ENCODE measurements at regions not wholly inside any gene's neighbourhood (a gene's known extent, or its start where the extent isn't known, plus 50 kb on each side); places are given as distances from the start of the nearest gene placed in this dataset.

- no peak for TF ChIP-seq CTCF (IDR thresholded peaks at IDR 0.05; ENCODE audit: low read depth, low read length)
- H3K4me3 ChIP-seq (ENCODE audit: low read depth, low read length), result no peak overlapping the region
Observed at GRCh38 chr15:95280711-95281110, 1049.3 kb downstream of the MCTP2 start.

GRCh38 chr15:95281470-95281869, 1049.0 kb upstream of the NR2F2 start:
- TF ChIP-seq CTCF (IDR thresholded peaks at IDR 0.05; ENCODE audit: low read depth, low read length), result no peak

GRCh38 chr15:95284492-95284891, 1046.0 kb upstream of the NR2F2 start:
- no peak for TF ChIP-seq CTCF (IDR thresholded peaks at IDR 0.05; ENCODE audit: low read depth, low read length)
- H3K4me3 ChIP-seq (ENCODE audit: low read depth, low read length), result no peak overlapping the region

More at GRCh38 chr15:95281470-95281869, 1049.0 kb upstream of the NR2F2 start:
- H3K4me3 ChIP-seq (ENCODE audit: low read depth, low read length), result no peak overlapping the region

- no peak for TF ChIP-seq CTCF (IDR thresholded peaks at IDR 0.05; ENCODE audit: low read depth, low read length)
- H3K4me3 ChIP-seq (ENCODE audit: low read depth, low read length), result no peak overlapping the region
Observed at GRCh38 chr15:95284933-95285421, 1045.5 kb upstream of the NR2F2 start.

GRCh38 chr15:95286352-95286880, 1044.1 kb upstream of the NR2F2 start:
- no peak for TF ChIP-seq CTCF (IDR thresholded peaks at IDR 0.05; ENCODE audit: low read depth, low read length)
- no peak overlapping the region for H3K4me3 ChIP-seq (ENCODE audit: low read depth, low read length)

- TF ChIP-seq CTCF (IDR thresholded peaks at IDR 0.05; ENCODE audit: low read depth, low read length), result no peak
- H3K4me3 ChIP-seq (ENCODE audit: low read depth, low read length), result no peak overlapping the region
Observed at GRCh38 chr15:95287720-95288103, 1042.8 kb upstream of the NR2F2 start.

- H3K4me3 ChIP-seq (ENCODE audit: low read depth, low read length), result no peak overlapping the region
- no peak for TF ChIP-seq CTCF (IDR thresholded peaks at IDR 0.05; ENCODE audit: low read depth, low read length)
Observed at GRCh38 chr15:95288626-95289025, 1041.9 kb upstream of the NR2F2 start.
